ENCODE measurements at regions not wholly inside any gene's neighbourhood (a gene's known extent, or its start where the extent isn't known, plus 50 kb on each side); places are given as distances from the start of the nearest gene placed in this dataset.

GRCh38 chr2:128903637-128904036 lies 585.0 kb upstream of the HS6ST1 start:
- Histone ChIP-seq H3K36me3 (ENCODE audit: control insufficient read depth in 2 of 2, insufficient read depth in 2 of 2, low read length in 1 of 2) (no peaks in the 10 kb centered on the region), H3K27me3 (ENCODE audit: control insufficient read depth in 2 of 2, insufficient read depth in 1 of 2, low read length in 1 of 2) (peaks cover 0 to 5% of the 10 kb centered on the region in 2 donors), H3K4me3 (ENCODE audit: low read length in 2 of 2) (no peak overlapping the region), H3K4me1 (ENCODE audit: control insufficient read depth in 2 of 2, insufficient read depth in 2 of 2, low read length in 2 of 2) (peaks cover 2 to 10% of the 10 kb centered on the region in 2 donors), H3K9me3 (ENCODE audit: control insufficient read depth in 2 of 2, insufficient read depth in 1 of 2, low read length in 1 of 2) (peaks cover 1 to 11% of the 10 kb centered on the region in 2 donors), H3K27ac (ENCODE audit: low read depth in 1 of 2, low read length in 1 of 2) (no peak overlapping the region)
- WGBS, result 93% methylated on average over 19 of the region's 19 CpGs
- DNase-seq (ENCODE audit: low read depth in 6 of 9, low spot score in 9 of 9), result no peak

- 95% methylated on average over 1 of the region's 1 CpG for WGBS
- no peak for DNase-seq (ENCODE audit: low read depth in 6 of 9, low spot score in 9 of 9)
- no peaks in the 10 kb centered on the region for H3K4me1 ChIP-seq (ENCODE audit: control insufficient read depth in 2 of 2, insufficient read depth in 2 of 2, low read length in 2 of 2)
These were observed 592.6 kb upstream of the HS6ST1 start for GRCh38 chr2:128911276-128911675.

GRCh38 chr2:128914320-128914719 lies 595.7 kb upstream of the HS6ST1 start:
- H3K27me3 ChIP-seq (ENCODE audit: control insufficient read depth in 2 of 2, insufficient read depth in 1 of 2, low read length in 1 of 2), result no peaks in the 10 kb centered on the region
- no peak overlapping the region for H3K4me3 ChIP-seq (ENCODE audit: low read length in 2 of 2)
- H3K27ac ChIP-seq (ENCODE audit: low read depth in 1 of 2, low read length in 1 of 2), result no peak overlapping the region
- H3K36me3 ChIP-seq (ENCODE audit: control insufficient read depth in 2 of 2, insufficient read depth in 2 of 2, low read length in 1 of 2), result no peaks in the 10 kb centered on the region
- no peak for DNase-seq (ENCODE audit: low read depth in 6 of 9, low spot score in 9 of 9)
- H3K9me3 ChIP-seq (ENCODE audit: control insufficient read depth in 2 of 2, insufficient read depth in 1 of 2, low read length in 1 of 2), result no peaks in the 10 kb centered on the region
- no peaks in the 10 kb centered on the region for H3K4me1 ChIP-seq (ENCODE audit: control insufficient read depth in 2 of 2, insufficient read depth in 2 of 2, low read length in 2 of 2)

More at GRCh38 chr2:128911276-128911675, 592.6 kb upstream of the HS6ST1 start:
- Histone ChIP-seq H3K27me3 (ENCODE audit: control insufficient read depth in 2 of 2, insufficient read depth in 1 of 2, low read length in 1 of 2) (no peaks in the 10 kb centered on the region), H3K36me3 (ENCODE audit: control insufficient read depth in 2 of 2, insufficient read depth in 2 of 2, low read length in 1 of 2) (no peaks in the 10 kb centered on the region), H3K27ac (ENCODE audit: low read depth in 1 of 2, low read length in 1 of 2) (no peak overlapping the region), H3K4me3 (ENCODE audit: low read length in 2 of 2) (no peak overlapping the region), H3K9me3 (ENCODE audit: control insufficient read depth in 2 of 2, insufficient read depth in 1 of 2, low read length in 1 of 2) (no peaks in the 10 kb centered on the region)

- Histone ChIP-seq H3K27ac (ENCODE audit: low read depth in 1 of 2, low read length in 1 of 2) (no peak overlapping the region), H3K36me3 (ENCODE audit: control insufficient read depth in 2 of 2, insufficient read depth in 2 of 2, low read length in 1 of 2) (no peaks in the 10 kb centered on the region), H3K4me1 (ENCODE audit: control insufficient read depth in 2 of 2, insufficient read depth in 2 of 2, low read length in 2 of 2) (no peaks in the 10 kb centered on the region), H3K4me3 (ENCODE audit: low read length in 2 of 2) (no peak overlapping the region), H3K9me3 (ENCODE audit: control insufficient read depth in 2 of 2, insufficient read depth in 1 of 2, low read length in 1 of 2) (no peaks in the 10 kb centered on the region), H3K27me3 (ENCODE audit: control insufficient read depth in 2 of 2, insufficient read depth in 1 of 2, low read length in 1 of 2) (no peaks in the 10 kb centered on the region)
- DNase-seq (ENCODE audit: low read depth in 6 of 9, low spot score in 9 of 9), result no peak
- 73% methylated on average over 2 of the region's 2 CpGs for WGBS
These were observed 603.1 kb upstream of the HS6ST1 start for GRCh38 chr2:128921751-128922150.

GRCh38 chr2:128922154-128922553 lies 603.5 kb upstream of the HS6ST1 start:
- H3K4me1 ChIP-seq (ENCODE audit: control insufficient read depth in 2 of 2, insufficient read depth in 2 of 2, low read length in 2 of 2), result no peaks in the 10 kb centered on the region
- no peak for DNase-seq (ENCODE audit: low read depth in 6 of 9, low spot score in 9 of 9)
- no peak overlapping the region for H3K4me3 ChIP-seq (ENCODE audit: low read length in 2 of 2)
- H3K27ac ChIP-seq (ENCODE audit: low read depth in 1 of 2, low read length in 1 of 2), result no peak overlapping the region
- WGBS, result 87% methylated on average over 2 of the region's 2 CpGs
- no peaks in the 10 kb centered on the region for H3K36me3 ChIP-seq (ENCODE audit: control insufficient read depth in 2 of 2, insufficient read depth in 2 of 2, low read length in 1 of 2)
- no peaks in the 10 kb centered on the region for H3K27me3 ChIP-seq (ENCODE audit: control insufficient read depth in 2 of 2, insufficient read depth in 1 of 2, low read length in 1 of 2)
- H3K9me3 ChIP-seq (ENCODE audit: control insufficient read depth in 2 of 2, insufficient read depth in 1 of 2, low read length in 1 of 2), result no peaks in the 10 kb centered on the region

- Histone ChIP-seq H3K27me3 (ENCODE audit: control insufficient read depth in 2 of 2, insufficient read depth in 1 of 2, low read length in 1 of 2) (no peaks in the 10 kb centered on the region), H3K4me3 (ENCODE audit: low read length in 2 of 2) (no peak overlapping the region), H3K4me1 (ENCODE audit: control insufficient read depth in 2 of 2, insufficient read depth in 2 of 2, low read length in 2 of 2) (no peaks in the 10 kb centered on the region), H3K36me3 (ENCODE audit: control insufficient read depth in 2 of 2, insufficient read depth in 2 of 2, low read length in 1 of 2) (no peaks in the 10 kb centered on the region), H3K27ac (ENCODE audit: low read depth in 1 of 2, low read length in 1 of 2) (no peak overlapping the region), H3K9me3 (ENCODE audit: control insufficient read depth in 2 of 2, insufficient read depth in 1 of 2, low read length in 1 of 2) (no peaks in the 10 kb centered on the region)
- no peak for DNase-seq (ENCODE audit: low read depth in 6 of 9, low spot score in 9 of 9)
These were observed 607.0 kb upstream of the HS6ST1 start for GRCh38 chr2:128925631-128926030.

- 97% methylated on average over 1 of the region's 1 CpG for WGBS
These were observed 611.4 kb upstream of the HS6ST1 start for GRCh38 chr2:128930101-128930500.

GRCh38 chr2:128940378-128940777 lies 621.7 kb upstream of the HS6ST1 start:
- no peaks in the 10 kb centered on the region for H3K36me3 ChIP-seq (ENCODE audit: control insufficient read depth in 2 of 2, insufficient read depth in 2 of 2, low read length in 1 of 2)
- no peak overlapping the region for H3K27ac ChIP-seq (ENCODE audit: low read depth in 1 of 2, low read length in 1 of 2)
- H3K4me1 ChIP-seq (ENCODE audit: control insufficient read depth in 2 of 2, insufficient read depth in 2 of 2, low read length in 2 of 2), result no peaks in the 10 kb centered on the region
- H3K27me3 ChIP-seq (ENCODE audit: control insufficient read depth in 2 of 2, insufficient read depth in 1 of 2, low read length in 1 of 2), result no peaks in the 10 kb centered on the region
- no peak for DNase-seq (ENCODE audit: low read depth in 6 of 9, low spot score in 9 of 9)
- 97% methylated on average over 12 of the region's 12 CpGs for WGBS
- no peaks in the 10 kb centered on the region for H3K9me3 ChIP-seq (ENCODE audit: control insufficient read depth in 2 of 2, insufficient read depth in 1 of 2, low read length in 1 of 2)
- no peak overlapping the region for H3K4me3 ChIP-seq (ENCODE audit: low read length in 2 of 2)

More at GRCh38 chr2:128930101-128930500, 611.4 kb upstream of the HS6ST1 start:
- H3K4me3 ChIP-seq (ENCODE audit: low read length in 2 of 2), result no peak overlapping the region
- H3K36me3 ChIP-seq (ENCODE audit: control insufficient read depth in 2 of 2, insufficient read depth in 2 of 2, low read length in 1 of 2), result no peaks in the 10 kb centered on the region
- no peaks in the 10 kb centered on the region for H3K27me3 ChIP-seq (ENCODE audit: control insufficient read depth in 2 of 2, insufficient read depth in 1 of 2, low read length in 1 of 2)
- no peaks in the 10 kb centered on the region for H3K4me1 ChIP-seq (ENCODE audit: control insufficient read depth in 2 of 2, insufficient read depth in 2 of 2, low read length in 2 of 2)
- H3K9me3 ChIP-seq (ENCODE audit: control insufficient read depth in 2 of 2, insufficient read depth in 1 of 2, low read length in 1 of 2), result no peaks in the 10 kb centered on the region
- DNase-seq (ENCODE audit: low read depth in 6 of 9, low spot score in 9 of 9), result no peak
- no peak overlapping the region for H3K27ac ChIP-seq (ENCODE audit: low read depth in 1 of 2, low read length in 1 of 2)

- Histone ChIP-seq H3K4me1 (ENCODE audit: control insufficient read depth in 2 of 2, insufficient read depth in 2 of 2, low read length in 2 of 2) (no peaks in the 10 kb centered on the region), H3K27me3 (ENCODE audit: control insufficient read depth in 2 of 2, insufficient read depth in 1 of 2, low read length in 1 of 2) (no peaks in the 10 kb centered on the region), H3K27ac (ENCODE audit: low read depth in 1 of 2, low read length in 1 of 2) (no peak overlapping the region), H3K9me3 (ENCODE audit: control insufficient read depth in 2 of 2, insufficient read depth in 1 of 2, low read length in 1 of 2) (no peaks in the 10 kb centered on the region), H3K36me3 (ENCODE audit: control insufficient read depth in 2 of 2, insufficient read depth in 2 of 2, low read length in 1 of 2) (no peaks in the 10 kb centered on the region), H3K4me3 (ENCODE audit: low read length in 2 of 2) (no peak overlapping the region)
- WGBS, result 72% methylated on average over 3 of the region's 3 CpGs
- no peak for DNase-seq (ENCODE audit: low read depth in 6 of 9, low spot score in 9 of 9)
These were observed 623.1 kb upstream of the HS6ST1 start for GRCh38 chr2:128941751-128942150.

- no peak for DNase-seq (ENCODE audit: low read depth in 6 of 9, low spot score in 9 of 9)
- peaks cover 0 to 6% of the 10 kb centered on the region in 2 donors for H3K9me3 ChIP-seq (ENCODE audit: control insufficient read depth in 2 of 2, insufficient read depth in 1 of 2, low read length in 1 of 2)
- H3K4me3 ChIP-seq (ENCODE audit: low read length in 2 of 2), result no peak overlapping the region
- WGBS, result 98% methylated on average over 5 of the region's 5 CpGs
- no peaks in the 10 kb centered on the region for H3K27me3 ChIP-seq (ENCODE audit: control insufficient read depth in 2 of 2, insufficient read depth in 1 of 2, low read length in 1 of 2)
- H3K36me3 ChIP-seq (ENCODE audit: control insufficient read depth in 2 of 2, insufficient read depth in 2 of 2, low read length in 1 of 2), result no peaks in the 10 kb centered on the region
- no peak overlapping the region for H3K27ac ChIP-seq (ENCODE audit: low read depth in 1 of 2, low read length in 1 of 2)
- no peaks in the 10 kb centered on the region for H3K4me1 ChIP-seq (ENCODE audit: control insufficient read depth in 2 of 2, insufficient read depth in 2 of 2, low read length in 2 of 2)
These were observed 630.7 kb upstream of the HS6ST1 start for GRCh38 chr2:128949360-128949759.

Measured in thymus (tissue), 11 donors.